A549 (cell line): ENCODE measurements at regions not wholly inside any gene's neighbourhood (a gene's known extent, or its start where the extent isn't known, plus 50 kb on each side); places are given as distances from the start of the nearest gene placed in this dataset.

Source experiments
- EHF ChIP-seq: fragments of 250-450 bp; sonication (Bioruptor Pico); IDR thresholded peaks from 2 replicates; pipeline ENCODE4 v1.5.0; 2020; ENCODE audit warnings: mild to moderate bottlenecking
- FOXS1 ChIP-seq: fragments of 250-450 bp; sonication (Bioruptor Pico); IDR thresholded peaks from 2 replicates; pipeline ENCODE4 v1.5.0; 2020; ENCODE audit warnings: mild to moderate bottlenecking, moderate library complexity

GRCh38 chr12:97797473-97797872, 334.9 kb downstream of the RMST start:
- no peak for TF ChIP-seq EHF (CRISPR knock-in tag)
- no peak for TF ChIP-seq FOXS1
